CD4-positive, alpha-beta T cell (primary cell): ENCODE measurements at regions not wholly inside any gene's neighbourhood (a gene's known extent, or its start where the extent isn't known, plus 50 kb on each side); places are given as distances from the start of the nearest gene placed in this dataset.
"Not testable (repeated sequence)": the region's sequence is repeated elsewhere in the genome, so short reads cannot be mapped to it uniquely, and the experiment has no call there.

ENCODE experiments used
- ATAC-seq: fragments of 200-7000 bp; cut with Tn5 transposase; one replicate; pipeline ENCODE4 v1.10.0; 2022; ENCODE audit warnings: mild to moderate bottlenecking; ENCODE audit not compliant: poor library complexity
- CTCF ChIA-PET: fragments of 350-600 bp; sonication (Branson Sonifier 250); formaldehyde crosslinking; loops from one replicate; lab custom pipeline; 2021; ENCODE audit warnings: antibody characterized with exemption, inconsistent platforms; lab: Charles Lee
- POLR2A ChIA-PET: fragments of 350-600 bp; sonication (Branson Sonifier 250); formaldehyde crosslinking; loops from one replicate; lab custom pipeline; 2021; ENCODE audit warnings: antibody characterized with exemption, inconsistent platforms; lab: Charles Lee
- DNase-seq, 14 experiments: peaks; one replicate each; pipeline ENCODE4 v3.0.0-alpha.2; 2013 to 2020; ENCODE audit warnings: mixed read lengths in 2 of 14
- H3K27ac ChIP-seq, 2 donors: one replicate each; pipeline versions ENCODE4 v1.5.1 to v1.7.0; 2013; ENCODE audit warnings: low read length in 2 of 2, low read depth in 1 of 2, mild to moderate bottlenecking in 1 of 2
- H3K27me3 ChIP-seq, 2 experiments: 1 replicate in 1 of 2; 2 replicates in 1 of 2; pipeline versions ENCODE4 v1.6.1 to v1.7.0; 2013; ENCODE audit warnings: low read length in 2 of 2, control low read depth in 1 of 2, mild to moderate bottlenecking in 1 of 2, moderate library complexity in 1 of 2; ENCODE audit not compliant: insufficient read depth in 2 of 2, control insufficient read depth in 1 of 2
- H3K36me3 ChIP-seq: one replicate; pipeline ENCODE4 v1.6.1; 2013; ENCODE audit warnings: low read length, control low read depth; ENCODE audit not compliant: insufficient read depth
- H3K4me1 ChIP-seq: one replicate; pipeline ENCODE4 v1.6.1; 2013; ENCODE audit warnings: low read length, control low read depth; ENCODE audit not compliant: insufficient read depth
- H3K4me3 ChIP-seq: one replicate; pipeline ENCODE4 v1.5.1; 2013; ENCODE audit warnings: mild to moderate bottlenecking, low read length, moderate library complexity
- H3K9me3 ChIP-seq, 2 experiments: 1 replicate in 1 of 2; 2 replicates in 1 of 2; pipeline versions ENCODE4 v1.6.1 to v1.7.0; 2013; ENCODE audit warnings: low read length in 2 of 2, mild to moderate bottlenecking in 2 of 2, control low read depth in 1 of 2, moderate library complexity in 1 of 2; ENCODE audit not compliant: control insufficient read depth in 1 of 2, insufficient read depth in 1 of 2
- H3K27ac Mint-ChIP-seq: one replicate; pipeline ENCODE4 v1.8.0; 2020; ENCODE audit warnings: mixed read lengths
- H3K27me3 Mint-ChIP-seq: one replicate; pipeline ENCODE4 v1.8.0; 2021; ENCODE audit warnings: mixed read lengths
- H3K36me3 Mint-ChIP-seq: one replicate; pipeline ENCODE4 v1.8.0; 2021; ENCODE audit warnings: low read depth, mixed read lengths
- H3K4me1 Mint-ChIP-seq: one replicate; pipeline ENCODE4 v1.8.0; 2021; ENCODE audit warnings: low read depth, mixed read lengths
- H3K4me3 Mint-ChIP-seq: one replicate; pipeline ENCODE4 v1.8.0; 2020; ENCODE audit warnings: mild to moderate bottlenecking, mixed read lengths
- H3K9me3 Mint-ChIP-seq: one replicate; pipeline ENCODE4 v1.8.0; 2020; ENCODE audit warnings: mixed read lengths
- CTCF ChIP-seq: fragments of 200-600 bp; IDR thresholded peaks from one replicate; pipeline ENCODE4 v1.8.0; 2022; ENCODE audit warnings: antibody characterized with exemption, mild to moderate bottlenecking
- intact Hi-C, 2 experiments: fragments of 100-400 bp; cut with DNase I in 1 of 2; cut with micrococcal nuclease in 1 of 2; formaldehyde crosslinking; loops; one replicate each; pipeline versions ENCODE4 v1.15.1 to v1.9.0; 2023 to 2025; cut with DNase I, micrococcal nuclease

GRCh38 chr6:88499845-88500699, 333.9 kb upstream of the CNR1 start:
- intact Hi-C loops: no loop called here
- H3K4me1 Mint-ChIP-seq: no peaks in the 10 kb centered on the region
- Histone ChIP-seq H3K4me3 (no peak overlapping the region), H3K9me3 (no peaks in the 10 kb centered on the region), H3K4me1 (no peaks in the 10 kb centered on the region), H3K36me3 (no peaks in the 10 kb centered on the region), H3K27ac (no peak overlapping the region), H3K27me3 (no peaks in the 10 kb centered on the region)
- TF ChIP-seq CTCF: no peak
- H3K9me3 Mint-ChIP-seq: no peaks in the 10 kb centered on the region
- ATAC-seq (no peak), DNase-seq (no peak)
- ChIA-PET CTCF (no interaction called here), POLR2A (no interaction called here)
- H3K27me3 Mint-ChIP-seq: peaks cover 15% of the 10 kb centered on the region
- H3K27ac Mint-ChIP-seq: no peak overlapping the region
- H3K36me3 Mint-ChIP-seq: no peaks in the 10 kb centered on the region
- H3K4me3 Mint-ChIP-seq: no peak overlapping the region

GRCh38 chr6:88499436-88499835, 333.3 kb upstream of the CNR1 start:
- Histone ChIP-seq H3K36me3 (no peaks in the 10 kb centered on the region), H3K9me3 (no peaks in the 10 kb centered on the region), H3K27ac (no peak overlapping the region), H3K4me3 (no peak overlapping the region), H3K4me1 (no peaks in the 10 kb centered on the region), H3K27me3 (peaks cover 0 to 1% of the 10 kb centered on the region in 2 experiments)
- H3K9me3 Mint-ChIP-seq: no peaks in the 10 kb centered on the region
- TF ChIP-seq CTCF: no peak
- H3K36me3 Mint-ChIP-seq: no peaks in the 10 kb centered on the region
- no peaks in the 10 kb centered on the region for H3K4me1 Mint-ChIP-seq
- intact Hi-C loops: no loop called here
- ChIA-PET POLR2A (no interaction called here), CTCF (no interaction called here)
- peaks cover 15% of the 10 kb centered on the region for H3K27me3 Mint-ChIP-seq
- no peak for DNase-seq
- H3K27ac Mint-ChIP-seq: no peak overlapping the region
- H3K4me3 Mint-ChIP-seq: no peak overlapping the region
- no peak for ATAC-seq

GRCh38 chr6:88497403-88497802, 331.3 kb upstream of the CNR1 start:
- ATAC-seq, CTCF ChIA-PET, intact Hi-C loops: not testable (repeated sequence)

More at GRCh38 chr6:88497403-88497802, 331.3 kb upstream of the CNR1 start:
- H3K36me3 Mint-ChIP-seq, H3K27ac ChIP-seq, H3K27ac Mint-ChIP-seq, H3K4me3 Mint-ChIP-seq, H3K4me1 ChIP-seq, H3K4me3 ChIP-seq, H3K9me3 Mint-ChIP-seq, H3K4me1 Mint-ChIP-seq, H3K27me3 ChIP-seq, DNase-seq, H3K36me3 ChIP-seq, POLR2A ChIA-PET, H3K9me3 ChIP-seq: not testable (repeated sequence)
- peaks cover 27% of the 10 kb centered on the region for H3K27me3 Mint-ChIP-seq
